Activated T-helper 2 cell treated with anti-CD3 and anti-CD28 coated beads, Interferon-gamma antibody, Interleukin-2, Interleukin-4, amounts not matched to agents 10 μg/mL and 5 μg/mL and 100 μg/mL, durations not matched to agents 14 hours and 24 hours and 36 hours (primary cell): ENCODE measurements at regions not wholly inside any gene's neighbourhood (a gene's known extent, or its start where the extent isn't known, plus 50 kb on each side); places are given as distances from the start of the nearest gene placed in this dataset.

ENCODE experiments used
- DNase-seq: peaks from one replicate; pipeline ENCODE4 v3.0.0; 2021; ENCODE audit warnings: low spot score
- H3K27ac Mint-ChIP-seq: one replicate; pipeline ENCODE4 v1.8.0; 2021; ENCODE audit warnings: mixed read lengths
- H3K27me3 Mint-ChIP-seq: one replicate; pipeline ENCODE4 v1.8.0; 2021; ENCODE audit warnings: low read depth, mixed read lengths
- H3K36me3 Mint-ChIP-seq: one replicate; pipeline ENCODE4 v1.8.0; 2021; ENCODE audit warnings: low read depth, mixed read lengths
- H3K4me1 Mint-ChIP-seq: one replicate; pipeline ENCODE4 v1.8.0; 2021; ENCODE audit warnings: low read depth, mixed read lengths
- H3K4me3 Mint-ChIP-seq: one replicate; pipeline ENCODE4 v1.8.0; 2021; ENCODE audit warnings: low read depth, mild to moderate bottlenecking, moderate library complexity, mixed read lengths
- H3K9me3 Mint-ChIP-seq: one replicate; pipeline ENCODE4 v1.8.0; 2021; ENCODE audit warnings: mixed read lengths
- intact Hi-C: fragments of 100-400 bp; cut with micrococcal nuclease; formaldehyde crosslinking; loops from one replicate; pipeline ENCODE4 v1.15.1; 2023

GRCh38 chr12:91920276-91920675 is 225.4 kb downstream of the BTG1 start:
- H3K4me3 Mint-ChIP-seq = no peak overlapping the region
- H3K27ac Mint-ChIP-seq = no peak overlapping the region
- intact Hi-C loops = no loop called here

GRCh38 chr12:91918431-91918830 is 227.2 kb downstream of the BTG1 start:
- intact Hi-C loops = no loop called here
- Mint-ChIP-seq H3K9me3 (no peaks in the 10 kb centered on the region), H3K27ac (no peak overlapping the region), H3K4me3 (no peak overlapping the region), H3K4me1 (peaks cover 28% of the 10 kb centered on the region), H3K36me3 (no peaks in the 10 kb centered on the region), H3K27me3 (no peaks in the 10 kb centered on the region)
- DNase-seq = no peak

More at GRCh38 chr12:91920276-91920675, 225.4 kb downstream of the BTG1 start:
- Mint-ChIP-seq H3K27me3 (no peaks in the 10 kb centered on the region), H3K9me3 (no peaks in the 10 kb centered on the region), H3K36me3 (no peaks in the 10 kb centered on the region), H3K4me1 (peaks cover 28% of the 10 kb centered on the region)
- no peak for DNase-seq

GRCh38 chr12:91914701-91915100 is 230.9 kb downstream of the BTG1 start:
- intact Hi-C loops = no loop called here
- no peak overlapping the region for H3K27ac Mint-ChIP-seq
- H3K4me3 Mint-ChIP-seq = no peak overlapping the region
- no peaks in the 10 kb centered on the region for H3K36me3 Mint-ChIP-seq
- DNase-seq = no peak
- H3K27me3 Mint-ChIP-seq = no peaks in the 10 kb centered on the region
- peaks cover 5% of the 10 kb centered on the region for H3K4me1 Mint-ChIP-seq
- H3K9me3 Mint-ChIP-seq = no peaks in the 10 kb centered on the region

- Mint-ChIP-seq H3K36me3 (no peaks in the 10 kb centered on the region), H3K4me3 (no peak overlapping the region), H3K9me3 (peaks cover 3% of the 10 kb centered on the region), H3K27me3 (no peaks in the 10 kb centered on the region), H3K27ac (no peak overlapping the region), H3K4me1 (peaks cover 5% of the 10 kb centered on the region)
- DNase-seq = no peak
- intact Hi-C loops = no loop called here
These were observed 232.0 kb downstream of the BTG1 start for GRCh38 chr12:91913651-91914050.

GRCh38 chr12:91913124-91913523 is 232.5 kb downstream of the BTG1 start:
- no peaks in the 10 kb centered on the region for H3K36me3 Mint-ChIP-seq
- DNase-seq = no peak
- no peak overlapping the region for H3K27ac Mint-ChIP-seq
- H3K27me3 Mint-ChIP-seq = no peaks in the 10 kb centered on the region
- intact Hi-C loops = no loop called here
- peaks cover 9% of the 10 kb centered on the region for H3K9me3 Mint-ChIP-seq
- H3K4me1 Mint-ChIP-seq = peaks cover under 1% of the 10 kb centered on the region
- H3K4me3 Mint-ChIP-seq = no peak overlapping the region

GRCh38 chr12:91912178-91912577 is 233.5 kb downstream of the BTG1 start:
- intact Hi-C loops = no loop called here
- H3K27me3 Mint-ChIP-seq = no peaks in the 10 kb centered on the region
- H3K27ac Mint-ChIP-seq = no peak overlapping the region
- no peak for DNase-seq
- no peak overlapping the region for H3K4me3 Mint-ChIP-seq
- no peaks in the 10 kb centered on the region for H3K4me1 Mint-ChIP-seq
- H3K36me3 Mint-ChIP-seq = no peaks in the 10 kb centered on the region
- H3K9me3 Mint-ChIP-seq = peaks cover 10% of the 10 kb centered on the region

- intact Hi-C loops = no loop called here
- no peaks in the 10 kb centered on the region for H3K36me3 Mint-ChIP-seq
- H3K27ac Mint-ChIP-seq = no peak overlapping the region
- H3K27me3 Mint-ChIP-seq = no peaks in the 10 kb centered on the region
- H3K4me1 Mint-ChIP-seq = no peaks in the 10 kb centered on the region
- DNase-seq = no peak
- no peak overlapping the region for H3K4me3 Mint-ChIP-seq
- H3K9me3 Mint-ChIP-seq = peaks cover 13% of the 10 kb centered on the region
These were observed 234.7 kb downstream of the BTG1 start for GRCh38 chr12:91910871-91911388.

- Mint-ChIP-seq H3K27ac (no peak overlapping the region), H3K36me3 (peaks cover 3% of the 10 kb centered on the region), H3K4me3 (no peak overlapping the region), H3K27me3 (no peaks in the 10 kb centered on the region), H3K9me3 (peaks cover 14% of the 10 kb centered on the region), H3K4me1 (peaks cover 8% of the 10 kb centered on the region)
- DNase-seq = no peak
- intact Hi-C loops = no loop called here
These were observed 242.6 kb downstream of the BTG1 start for GRCh38 chr12:91902860-91903683.

- intact Hi-C loops = no loop called here
- Mint-ChIP-seq H3K9me3 (peaks cover 16% of the 10 kb centered on the region), H3K36me3 (peaks cover 3% of the 10 kb centered on the region), H3K4me3 (no peak overlapping the region), H3K27me3 (no peaks in the 10 kb centered on the region), H3K4me1 (peaks cover 8% of the 10 kb centered on the region), H3K27ac (no peak overlapping the region)
- DNase-seq = no peak
These were observed 244.1 kb downstream of the BTG1 start for GRCh38 chr12:91901381-91902074.

GRCh38 chr12:91900971-91901370 is 244.7 kb downstream of the BTG1 start:
- DNase-seq = no peak
- Mint-ChIP-seq H3K4me3 (no peak overlapping the region), H3K9me3 (peaks cover 16% of the 10 kb centered on the region), H3K27ac (no peak overlapping the region), H3K4me1 (peaks cover 8% of the 10 kb centered on the region), H3K36me3 (peaks cover 3% of the 10 kb centered on the region), H3K27me3 (no peaks in the 10 kb centered on the region)
- intact Hi-C loops = no loop called here

- intact Hi-C loops = no loop called here
- Mint-ChIP-seq H3K27ac (no peak overlapping the region), H3K4me3 (no peak overlapping the region), H3K36me3 (peaks cover 3% of the 10 kb centered on the region), H3K27me3 (no peaks in the 10 kb centered on the region), H3K4me1 (peaks cover 5% of the 10 kb centered on the region), H3K9me3 (peaks cover 12% of the 10 kb centered on the region)
- DNase-seq = no peak
These were observed 246.6 kb downstream of the BTG1 start for GRCh38 chr12:91899056-91899455.

GRCh38 chr12:91897025-91897515 is 248.6 kb downstream of the BTG1 start:
- no peak for DNase-seq
- H3K27me3 Mint-ChIP-seq = no peaks in the 10 kb centered on the region
- H3K4me3 Mint-ChIP-seq = no peak overlapping the region
- no peaks in the 10 kb centered on the region for H3K36me3 Mint-ChIP-seq
- H3K4me1 Mint-ChIP-seq = no peaks in the 10 kb centered on the region
- intact Hi-C loops = no loop called here
- H3K9me3 Mint-ChIP-seq = peaks cover 5% of the 10 kb centered on the region
- H3K27ac Mint-ChIP-seq = no peak overlapping the region
